ENCODE measurements at regions not wholly inside any gene's neighbourhood (a gene's known extent, or its start where the extent isn't known, plus 50 kb on each side); places are given as distances from the start of the nearest gene placed in this dataset.

DNA sequence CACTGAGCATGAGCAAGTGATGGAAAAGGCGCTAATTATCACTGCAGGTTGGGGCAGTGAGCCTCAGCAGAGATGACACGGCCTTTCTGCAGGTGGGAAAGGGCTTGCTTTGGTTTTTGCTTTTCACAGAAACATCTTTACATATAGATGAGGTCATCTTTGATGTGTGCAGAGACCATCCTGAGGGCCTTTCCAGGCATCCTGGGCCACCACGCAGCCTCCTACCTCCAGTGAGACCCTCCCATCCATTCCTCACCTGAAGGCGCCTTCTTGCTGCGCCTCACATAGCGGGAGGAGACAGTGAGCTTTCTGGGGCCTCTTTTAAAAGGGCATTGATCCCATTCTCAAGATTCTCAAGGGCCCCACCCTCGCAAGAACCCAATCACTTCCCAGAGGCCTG is 235.3 kb upstream of the RAB6C start:
- no peaks in the 10 kb centered on the region for H3K27me3 ChIP-seq (ENCODE audit: insufficient read depth, poor library complexity, severe bottlenecking)
- no peak overlapping the region for H3K27ac ChIP-seq (replicated peaks)
- no peak overlapping the region for H3K4me3 ChIP-seq (replicated peaks; ENCODE audit: insufficient read depth, low read length)
- TF ChIP-seq, protein P1, sequence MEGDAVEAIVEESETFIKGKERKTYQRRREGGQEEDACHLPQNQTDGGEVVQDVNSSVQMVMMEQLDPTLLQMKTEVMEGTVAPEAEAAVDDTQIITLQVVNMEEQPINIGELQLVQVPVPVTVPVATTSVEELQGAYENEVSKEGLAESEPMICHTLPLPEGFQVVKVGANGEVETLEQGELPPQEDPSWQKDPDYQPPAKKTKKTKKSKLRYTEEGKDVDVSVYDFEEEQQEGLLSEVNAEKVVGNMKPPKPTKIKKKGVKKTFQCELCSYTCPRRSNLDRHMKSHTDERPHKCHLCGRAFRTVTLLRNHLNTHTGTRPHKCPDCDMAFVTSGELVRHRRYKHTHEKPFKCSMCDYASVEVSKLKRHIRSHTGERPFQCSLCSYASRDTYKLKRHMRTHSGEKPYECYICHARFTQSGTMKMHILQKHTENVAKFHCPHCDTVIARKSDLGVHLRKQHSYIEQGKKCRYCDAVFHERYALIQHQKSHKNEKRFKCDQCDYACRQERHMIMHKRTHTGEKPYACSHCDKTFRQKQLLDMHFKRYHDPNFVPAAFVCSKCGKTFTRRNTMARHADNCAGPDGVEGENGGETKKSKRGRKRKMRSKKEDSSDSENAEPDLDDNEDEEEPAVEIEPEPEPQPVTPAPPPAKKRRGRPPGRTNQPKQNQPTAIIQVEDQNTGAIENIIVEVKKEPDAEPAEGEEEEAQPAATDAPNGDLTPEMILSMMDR (IDR thresholded peaks at IDR 0.05; ENCODE audit: insufficient read depth, low read length): no peak
- TF ChIP-seq REST (IDR thresholded peaks at IDR 0.05; ENCODE audit: insufficient replicate concordance, low read depth) (no peak), GABPA (IDR thresholded peaks at IDR 0.05; ENCODE audit: low read depth) (no peak), SPI1 (IDR thresholded peaks at IDR 0.05; ENCODE audit: borderline replicate concordance, low read depth) (no peak), POLR2AphosphoS5 (IDR thresholded peaks at IDR 0.05; ENCODE audit: low read depth) (no peak)
- no peak for DNase-seq (ENCODE audit: low read depth in 1 of 2, low spot score in 1 of 2)

GRCh38 chr2:129744649-129745048 is 234.8 kb upstream of the RAB6C start:
- Histone ChIP-seq H3K27ac (replicated peaks) (no peak overlapping the region), H3K4me3 (replicated peaks; ENCODE audit: insufficient read depth, low read length) (no peak overlapping the region), H3K27me3 (ENCODE audit: insufficient read depth, poor library complexity, severe bottlenecking) (no peaks in the 10 kb centered on the region)
- TF ChIP-seq GABPA (IDR thresholded peaks at IDR 0.05; ENCODE audit: low read depth) (no peak), POLR2AphosphoS5 (IDR thresholded peaks at IDR 0.05; ENCODE audit: low read depth) (no peak), REST (IDR thresholded peaks at IDR 0.05; ENCODE audit: insufficient replicate concordance, low read depth) (no peak), SPI1 (IDR thresholded peaks at IDR 0.05; ENCODE audit: borderline replicate concordance, low read depth) (no peak)
- TF ChIP-seq, protein P1 (IDR thresholded peaks at IDR 0.05; ENCODE audit: insufficient read depth, low read length): no peak
- DNase-seq (ENCODE audit: low read depth in 1 of 2, low spot score in 1 of 2): no peak

- no peak overlapping the region for H3K4me3 ChIP-seq (replicated peaks; ENCODE audit: insufficient read depth, low read length)
- no peak for DNase-seq (ENCODE audit: low read depth in 1 of 2, low spot score in 1 of 2)
- no peaks in the 10 kb centered on the region for H3K27me3 ChIP-seq (ENCODE audit: insufficient read depth, poor library complexity, severe bottlenecking)
- no peak for TF ChIP-seq GABPA (IDR thresholded peaks at IDR 0.05; ENCODE audit: low read depth)
- TF ChIP-seq SPI1 (IDR thresholded peaks at IDR 0.05; ENCODE audit: borderline replicate concordance, low read depth): no peak
- TF ChIP-seq REST (IDR thresholded peaks at IDR 0.05; ENCODE audit: insufficient replicate concordance, low read depth): no peak
- no peak for TF ChIP-seq POLR2AphosphoS5 (IDR thresholded peaks at IDR 0.05; ENCODE audit: low read depth)
- TF ChIP-seq, protein P1 (IDR thresholded peaks at IDR 0.05; ENCODE audit: insufficient read depth, low read length): no peak
- no peak overlapping the region for H3K27ac ChIP-seq (replicated peaks)
Measured at GRCh38 chr2:129747500-129748125, 231.9 kb upstream of the RAB6C start.

Data from HL-60 (cell line).